AG09319 (cell line): ENCODE measurements at regions not wholly inside any gene's neighbourhood (a gene's known extent, or its start where the extent isn't known, plus 50 kb on each side); places are given as distances from the start of the nearest gene placed in this dataset.

ENCODE experiments used
- DNase-seq: peaks from one replicate; pipeline ENCODE4 v3.0.0-alpha.2; 2010; ENCODE audit warnings: low read depth; ENCODE audit errors: extremely low read depth
- CTCF ChIP-seq: IDR thresholded peaks from 2 replicates; pipeline ENCODE4 v1.5.1; 2011; ENCODE audit warnings: low read depth, mild to moderate bottlenecking, inconsistent platforms, low read length, moderate library complexity

- no peak for DNase-seq
- TF ChIP-seq CTCF: no peak
Measured at GRCh38 chr2:67945056-67945455, 117.7 kb downstream of the C1D start.

- TF ChIP-seq CTCF: no peak
- DNase-seq: no peak
Measured at GRCh38 chr2:67945940-67946339, 116.9 kb downstream of the C1D start.

GRCh38 chr2:67948057-67948456 is 114.7 kb downstream of the C1D start:
- DNase-seq: no peak
- no peak for TF ChIP-seq CTCF

GRCh38 chr2:67948506-67948905 is 114.3 kb downstream of the C1D start:
- no peak for DNase-seq
- no peak for TF ChIP-seq CTCF

- no peak for TF ChIP-seq CTCF
- DNase-seq: no peak
Measured at GRCh38 chr2:67950018-67950417, 112.8 kb downstream of the C1D start.

GRCh38 chr2:67950919-67951318 is 111.9 kb downstream of the C1D start:
- DNase-seq: no peak
- TF ChIP-seq CTCF: no peak

GRCh38 chr2:67952066-67952465 is 110.7 kb downstream of the C1D start:
- TF ChIP-seq CTCF: no peak
- DNase-seq: no peak
